Fibroblast of the aortic adventitia (primary cell): ENCODE measurements at regions not wholly inside any gene's neighbourhood (a gene's known extent, or its start where the extent isn't known, plus 50 kb on each side); places are given as distances from the start of the nearest gene placed in this dataset.

Source experiments
- DNase-seq: peaks from one replicate; pipeline ENCODE4 v3.0.0-alpha.2; 2010; ENCODE audit warnings: low read depth
- H3K4me3 ChIP-seq: 2 replicates; pipeline ENCODE4 v1.5.1; 2011; ENCODE audit warnings: low read depth, mild to moderate bottlenecking, control low read depth, low read length, moderate library complexity
- CTCF ChIP-seq: IDR thresholded peaks from 2 replicates; pipeline ENCODE4 v1.5.1; 2011; ENCODE audit warnings: mild to moderate bottlenecking, low read length, control low read depth, inconsistent platforms; ENCODE audit not compliant: insufficient read depth

GRCh38 chr17:74104921-74105320 lies 98.6 kb upstream of the RPL38 start:
- no peak overlapping the region for H3K4me3 ChIP-seq
- TF ChIP-seq CTCF = no peak
- no peak for DNase-seq

GRCh38 chr17:74107107-74107506 lies 96.4 kb upstream of the RPL38 start:
- no peak for TF ChIP-seq CTCF
- H3K4me3 ChIP-seq = no peak overlapping the region
- DNase-seq = no peak

- DNase-seq = no peak
- H3K4me3 ChIP-seq = no peak overlapping the region
- no peak for TF ChIP-seq CTCF
Observed at GRCh38 chr17:74108126-74108705, 95.3 kb upstream of the RPL38 start.

GRCh38 chr17:74110467-74110866 lies 93.0 kb upstream of the RPL38 start:
- DNase-seq = no peak
- no peak overlapping the region for H3K4me3 ChIP-seq
- no peak for TF ChIP-seq CTCF

GRCh38 chr17:74113326-74113725 lies 90.2 kb upstream of the RPL38 start:
- DNase-seq = no peak
- H3K4me3 ChIP-seq = no peak overlapping the region
- TF ChIP-seq CTCF = no peak

GRCh38 chr17:74113952-74114351 lies 89.5 kb upstream of the RPL38 start:
- TF ChIP-seq CTCF = no peak
- no peak for DNase-seq
- H3K4me3 ChIP-seq = no peak overlapping the region

- DNase-seq = no peak
- no peak for TF ChIP-seq CTCF
Observed at GRCh38 chr17:74114881-74115470, 88.5 kb upstream of the RPL38 start.

More at GRCh38 chr17:74114881-74115470, 88.5 kb upstream of the RPL38 start:
- H3K4me3 ChIP-seq = no peak overlapping the region
